Cardiac fibroblast (primary cell): ENCODE measurements at regions not wholly inside any gene's neighbourhood (a gene's known extent, or its start where the extent isn't known, plus 50 kb on each side); places are given as distances from the start of the nearest gene placed in this dataset.

Experiments used
- DNase-seq, 2 donors: peaks; one replicate each; pipeline versions ENCODE4 v3.0.0 to v3.0.0-alpha.2; 2010; ENCODE audit warnings: low read depth in 2 of 2
- H3K4me3 ChIP-seq, 2 donors: replicated peaks in 1 of 2; 1 replicate in 1 of 2; 2 replicates in 1 of 2; pipeline ENCODE4 v1.5.1; 2011; ENCODE audit warnings: low read depth in 2 of 2, low read length in 2 of 2, mild to moderate bottlenecking in 2 of 2, moderate library complexity in 1 of 2
- TF ChIP-seq, protein P1 (sequence below): IDR thresholded peaks from one replicate; pipeline ENCODE4 v1.5.1; 2011; ENCODE audit warnings: low read depth, mild to moderate bottlenecking, low read length, inconsistent platforms

DNA sequence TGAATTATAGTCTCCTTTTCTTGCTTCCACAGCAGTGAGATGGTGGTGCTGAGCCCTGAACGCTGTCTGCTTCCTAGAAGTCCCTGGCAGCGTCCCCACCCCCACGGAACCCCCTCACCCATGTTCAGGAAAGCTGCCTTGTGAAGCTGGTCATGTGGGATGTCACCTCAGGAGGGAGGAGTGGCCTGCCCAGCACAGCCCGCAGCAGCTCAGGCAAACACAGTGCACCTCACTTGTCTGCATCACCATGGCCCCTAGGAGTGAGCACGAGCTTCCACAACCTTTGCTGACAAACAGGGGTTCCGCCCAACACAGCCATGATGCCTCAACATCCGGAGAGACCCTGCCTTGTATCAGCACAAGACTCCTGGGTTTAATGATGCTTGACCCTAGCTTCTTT is 508.9 kb downstream of the RPS24 start:
- TF ChIP-seq, protein P1, sequence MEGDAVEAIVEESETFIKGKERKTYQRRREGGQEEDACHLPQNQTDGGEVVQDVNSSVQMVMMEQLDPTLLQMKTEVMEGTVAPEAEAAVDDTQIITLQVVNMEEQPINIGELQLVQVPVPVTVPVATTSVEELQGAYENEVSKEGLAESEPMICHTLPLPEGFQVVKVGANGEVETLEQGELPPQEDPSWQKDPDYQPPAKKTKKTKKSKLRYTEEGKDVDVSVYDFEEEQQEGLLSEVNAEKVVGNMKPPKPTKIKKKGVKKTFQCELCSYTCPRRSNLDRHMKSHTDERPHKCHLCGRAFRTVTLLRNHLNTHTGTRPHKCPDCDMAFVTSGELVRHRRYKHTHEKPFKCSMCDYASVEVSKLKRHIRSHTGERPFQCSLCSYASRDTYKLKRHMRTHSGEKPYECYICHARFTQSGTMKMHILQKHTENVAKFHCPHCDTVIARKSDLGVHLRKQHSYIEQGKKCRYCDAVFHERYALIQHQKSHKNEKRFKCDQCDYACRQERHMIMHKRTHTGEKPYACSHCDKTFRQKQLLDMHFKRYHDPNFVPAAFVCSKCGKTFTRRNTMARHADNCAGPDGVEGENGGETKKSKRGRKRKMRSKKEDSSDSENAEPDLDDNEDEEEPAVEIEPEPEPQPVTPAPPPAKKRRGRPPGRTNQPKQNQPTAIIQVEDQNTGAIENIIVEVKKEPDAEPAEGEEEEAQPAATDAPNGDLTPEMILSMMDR: no peak
- no peak overlapping the region for H3K4me3 ChIP-seq
- DNase-seq: no peak

DNA sequence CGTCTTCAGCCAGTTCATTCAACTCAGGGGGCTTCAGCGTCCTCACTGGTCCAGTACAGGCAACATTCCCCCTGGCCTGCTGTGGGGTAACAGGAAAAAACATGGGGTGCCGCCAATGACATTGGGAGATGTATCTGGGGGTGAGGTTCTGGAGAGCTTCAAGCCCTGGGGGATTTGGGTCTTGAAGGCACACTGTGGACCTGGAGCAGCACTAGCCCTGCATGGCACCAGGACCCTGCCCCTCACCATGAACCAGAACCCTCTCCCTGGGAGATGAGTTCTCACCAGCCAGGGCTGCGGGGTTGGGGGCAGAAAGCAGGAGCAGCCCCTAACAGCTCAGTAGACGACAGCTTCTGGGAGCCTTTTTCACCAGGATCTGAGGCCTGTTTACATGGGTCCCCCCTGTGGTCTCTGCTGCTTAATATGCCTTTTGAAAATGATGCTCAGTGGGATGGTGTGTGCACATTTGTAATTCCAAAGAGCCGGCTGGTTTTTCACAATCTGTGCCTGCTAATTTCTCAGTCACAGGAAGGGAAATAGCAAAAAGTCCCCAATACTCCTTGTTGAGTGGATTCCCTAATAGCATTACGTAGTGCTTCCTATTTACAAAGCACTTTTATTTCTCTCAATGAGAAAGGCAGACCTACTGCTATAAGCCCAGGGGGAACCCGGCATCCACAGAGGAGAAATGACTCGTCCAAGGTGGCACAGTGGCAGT is 509.5 kb downstream of the RPS24 start:
- TF ChIP-seq, protein P1: no peak
- no peak overlapping the region for H3K4me3 ChIP-seq

DNA sequence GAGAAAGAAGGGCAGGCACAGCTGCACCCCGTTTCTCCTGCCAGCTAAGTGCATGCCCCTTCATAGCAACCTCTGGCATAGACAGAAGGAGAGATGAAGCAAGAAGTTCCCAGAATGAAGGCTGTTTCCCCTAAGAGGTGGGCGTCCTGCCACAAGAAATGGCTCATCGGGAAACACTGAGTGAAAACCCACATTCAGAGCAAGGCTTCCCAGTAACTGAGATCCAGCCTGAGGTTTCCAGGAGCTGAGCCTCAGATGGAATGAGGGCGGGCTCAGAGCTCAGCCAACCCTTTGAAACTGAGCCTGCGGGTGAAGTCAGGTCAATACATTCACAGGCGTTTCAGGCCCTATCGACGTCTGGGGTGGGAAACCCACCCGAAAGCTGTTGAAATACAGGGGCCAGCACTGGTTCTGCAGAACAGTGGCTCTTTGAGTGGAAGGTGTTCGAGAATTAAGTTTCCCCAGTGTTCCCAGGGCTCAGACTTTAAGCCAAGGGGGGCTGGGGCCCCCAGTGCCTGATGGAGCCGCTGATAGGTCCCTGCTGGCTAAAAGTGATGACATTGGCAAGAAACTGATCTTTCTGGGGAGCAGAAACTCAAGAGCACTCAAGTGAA is 510.2 kb downstream of the RPS24 start:
- no peak overlapping the region for H3K4me3 ChIP-seq
- DNase-seq: peak; percentile 51 to 98

More for the DNA sequence above, 509.5 kb downstream of the RPS24 start:
- DNase-seq: peak in 1 of 2 donors; percentile 8

DNA sequence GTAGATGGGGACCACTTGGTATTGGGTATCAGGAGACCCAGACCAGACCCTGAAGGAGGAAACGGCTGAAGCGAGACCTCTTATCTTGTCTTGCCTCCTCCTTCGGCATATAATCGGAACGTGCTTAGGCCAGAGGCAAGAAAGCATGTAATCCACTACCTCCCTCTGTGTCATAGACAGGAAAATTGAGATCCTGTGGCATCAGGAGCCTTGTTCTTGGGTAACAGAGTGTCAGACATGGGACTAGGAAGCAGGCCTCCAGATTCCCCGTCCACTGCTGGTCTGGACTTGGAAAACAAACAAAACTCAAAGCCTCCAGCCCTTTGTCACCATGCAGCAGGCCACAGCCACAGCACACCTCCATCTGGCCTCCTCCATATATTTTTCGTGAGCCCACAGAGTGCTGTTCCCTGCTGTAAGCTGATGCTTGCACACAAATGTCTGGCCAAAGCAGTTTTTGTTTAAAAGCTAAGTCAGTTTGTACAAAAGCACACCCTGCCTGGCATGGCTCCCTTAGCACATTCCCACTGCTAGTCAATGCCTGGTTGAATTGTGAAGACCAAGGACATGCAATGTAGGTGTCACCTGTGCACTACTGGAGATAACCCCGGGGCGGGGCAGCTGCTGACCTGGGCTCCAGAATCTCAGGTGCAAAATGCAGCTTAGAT is 510.9 kb downstream of the RPS24 start:
- DNase-seq: peak in 1 of 2 donors; percentile 48
- TF ChIP-seq, protein P1: no peak
- no peak overlapping the region for H3K4me3 ChIP-seq

More for the DNA sequence above, 510.2 kb downstream of the RPS24 start:
- TF ChIP-seq, protein P1: no peak

DNA sequence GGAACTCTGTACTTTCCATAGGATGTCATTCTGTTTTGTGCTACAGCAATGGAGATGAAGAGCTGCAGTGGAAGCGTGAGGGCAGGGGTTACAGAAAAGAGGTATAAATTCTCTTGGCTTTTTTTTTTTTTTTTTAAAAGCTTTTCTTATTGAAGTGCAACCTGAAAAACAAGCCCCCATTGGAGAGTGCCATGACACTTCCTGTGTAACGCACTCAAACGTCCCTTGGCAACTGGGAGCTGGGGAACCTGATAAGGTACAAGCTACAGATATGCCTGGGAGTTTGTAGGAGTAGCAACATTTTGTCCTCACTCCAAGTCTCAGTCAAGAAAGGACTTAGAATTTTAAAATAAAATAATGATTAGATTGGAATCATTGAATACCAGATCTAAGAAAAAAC is 512.1 kb downstream of the RPS24 start:
- H3K4me3 ChIP-seq: no peak overlapping the region
- peak in 1 of 2 donors; percentile 34 for DNase-seq
- TF ChIP-seq, protein P1: no peak

DNA sequence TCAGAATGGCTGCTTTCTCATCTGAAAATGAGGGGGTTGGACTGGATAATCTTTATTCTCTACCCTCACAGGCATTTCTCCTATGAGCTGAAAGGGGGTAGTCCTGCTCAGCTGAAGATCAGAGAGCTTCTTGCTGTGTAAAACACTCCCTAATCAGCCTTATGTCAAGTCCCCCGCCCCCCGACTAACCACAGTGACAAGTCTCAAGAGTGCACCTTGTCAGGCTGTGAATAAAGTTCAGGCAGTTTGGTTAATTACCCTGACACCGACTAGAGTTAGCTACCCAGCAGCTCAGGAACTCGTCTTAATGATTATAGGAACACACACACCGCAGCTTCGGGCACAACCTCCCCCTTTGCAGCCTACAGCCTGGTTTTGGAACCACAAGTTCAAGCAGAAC is 513.7 kb downstream of the RPS24 start:
- no peak for DNase-seq
- TF ChIP-seq, protein P1: no peak
- no peak overlapping the region for H3K4me3 ChIP-seq
